Heart left ventricle (tissue), 16 donors: ENCODE measurements at regions not wholly inside any gene's neighbourhood (a gene's known extent, or its start where the extent isn't known, plus 50 kb on each side); places are given as distances from the start of the nearest gene placed in this dataset.

Source experiments
- ATAC-seq, 4 donors: fragments of 200-7000 bp; cut with Tn5 transposase; one replicate each; pipeline ENCODE4 v1.9.1; 2020 to 2022; ENCODE audit warnings: moderate library complexity in 4 of 4, mild to moderate bottlenecking in 3 of 4, moderate number of reproducible peaks in 1 of 4
- DNase-seq, 5 donors: peaks; one replicate each; pipeline ENCODE4 v3.0.0-alpha.2; 2020
- H3K27ac ChIP-seq, 12 donors: fragments of 200-600 bp; sonication (generic) in 4 of 12; one replicate each; pipeline versions ENCODE4 v1.5.0 to v1.8.0; 2016 to 2022; ENCODE audit warnings: mild to moderate bottlenecking in 2 of 12
- H3K27me3 ChIP-seq, 9 donors: fragments of 200-600 bp; sonication (generic) in 2 of 9; one replicate each; pipeline versions ENCODE4 v1.5.1 to v1.8.0; 2016 to 2022; ENCODE audit warnings: mild to moderate bottlenecking in 3 of 9
- H3K36me3 ChIP-seq, 9 donors: fragments of 200-600 bp; sonication (generic) in 2 of 9; one replicate each; pipeline versions ENCODE4 v1.5.0 to v1.8.0; 2018 to 2022; ENCODE audit warnings: mild to moderate bottlenecking in 2 of 9
- H3K4me1 ChIP-seq, 12 donors: fragments of 200-600 bp; sonication (generic) in 4 of 12; one replicate each; pipeline versions ENCODE4 v1.5.0 to v1.8.0; 2016 to 2022; ENCODE audit warnings: mild to moderate bottlenecking in 3 of 12
- H3K4me3 ChIP-seq, 12 donors: fragments of 200-600 bp; sonication (generic) in 4 of 12; one replicate each; pipeline versions ENCODE4 v1.5.0 to v1.8.0; 2017 to 2022; ENCODE audit warnings: mild to moderate bottlenecking in 9 of 12, moderate library complexity in 4 of 12
- H3K9me3 ChIP-seq, 12 donors: fragments of 200-600 bp; sonication (generic) in 4 of 12; one replicate each; pipeline versions ENCODE4 v1.5.0 to v1.8.0; 2016 to 2022; ENCODE audit warnings: mild to moderate bottlenecking in 1 of 12
- CTCF ChIP-seq, 12 donors: fragments of 200-600 bp; sonication (generic) in 4 of 12; IDR thresholded peaks; one replicate each; pipeline versions ENCODE4 v1.5.0 to v1.8.0; 2018 to 2022; ENCODE audit warnings: antibody characterized with exemption in 12 of 12, mild to moderate bottlenecking in 5 of 12
- POLR2A ChIP-seq, 2 donors: fragments of 450-650 bp; IDR thresholded peaks; one replicate each; pipeline ENCODE4 v1.6.1; 2017; ENCODE audit warnings: antibody characterized with exemption in 2 of 2, mild to moderate bottlenecking in 2 of 2, moderate library complexity in 2 of 2
- WGBS, 4 donors: extraction: QIAGEN DNeasy Blood & Tissue Kit in 2 of 4; methylation state at CpG; one replicate each; pipeline versions ENCODE4 v1.1.5 to v1.1.7; 2013 to 2018; 5-methylcytosine and 5-hydroxymethylcytosine counted together
- intact Hi-C, 10 donors: fragments of 100-400 bp; cut with DNase I; formaldehyde crosslinking; loops; one replicate each; pipeline versions ENCODE4 v1.11.1 to v1.14.2; 2022
- donor health status: ischemic (EF 13 %, LVEDD 7.1; RV severe dilation, severe dysfunction).
- donor health status: healthy with polysubstance abuse.
- donor health status: DM: no; HTN: yes; CAD: no.
- donor health status: DM: no; HTN: no; CAD: no.
- donor health status: ischemic (EF 25% LVEDD 6.9; RV normal size, moderate dysfunction).
- donor health status: ischemic (EF 25% LVEDD 5.7; RV mildly dilated, moderate dysfunction).
- donor health status: healthy.
- donor health status: DM: yes; HTN: yes; CAD: no.
- donor health status: ischemic (EF 35%, LVEDD 5.7; RV mildly dilated, moderate dysfunction).
- donor health status: nonischemic (EF 11% LVEDD 7.7; RV severe dilation, severe dysfunction).
- donor health status: DM: yes; HTN: yes; CAD: no.
- donor health status: PGD.
- donor health status: ischemic (EF 29% LVEDD 5.4; RV normal size, mild dysfunction).
- donor health status: nonischemic (EF 23%, LVEDD 6.1; RV moderate dilation, normal function).

DNA sequence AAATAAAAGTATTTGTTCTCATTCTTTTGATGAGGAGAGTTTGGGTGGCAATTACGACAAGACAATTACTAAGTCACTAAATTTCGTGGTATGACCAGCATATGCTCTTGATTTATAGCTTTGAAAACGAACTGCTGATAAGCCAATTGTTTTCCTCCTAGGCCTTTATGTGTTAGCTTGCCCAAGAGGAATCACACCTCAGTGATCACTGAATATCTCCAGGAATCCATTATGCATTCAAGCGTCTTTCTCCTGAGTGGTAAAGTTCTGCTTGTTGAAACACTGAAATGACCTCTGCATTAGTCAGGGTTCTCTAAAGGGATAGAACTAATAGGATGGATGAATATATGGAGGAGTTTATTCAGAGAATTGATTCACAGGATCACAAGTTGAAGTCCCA is 677.7 kb upstream of the MEF2C start:
- H3K9me3 ChIP-seq, result no peaks in the 10 kb centered on the region
- intact Hi-C loops, result no loop called here
- no peaks in the 10 kb centered on the region for H3K27me3 ChIP-seq
- no peaks in the 10 kb centered on the region for H3K36me3 ChIP-seq
- 77 to 81% (median 78%) methylated on average over 4 of the region's 4 CpGs for WGBS, 4 donors
- DNase-seq (no peak), ATAC-seq (no peak)
- H3K27ac ChIP-seq, result no peak overlapping the region
- no peak overlapping the region for H3K4me3 ChIP-seq
- no peaks in the 10 kb centered on the region for H3K4me1 ChIP-seq
- TF ChIP-seq POLR2A (IDR thresholded peaks at IDR 0.05) (no peak), CTCF (IDR thresholded peaks at IDR 0.05) (no peak)

DNA sequence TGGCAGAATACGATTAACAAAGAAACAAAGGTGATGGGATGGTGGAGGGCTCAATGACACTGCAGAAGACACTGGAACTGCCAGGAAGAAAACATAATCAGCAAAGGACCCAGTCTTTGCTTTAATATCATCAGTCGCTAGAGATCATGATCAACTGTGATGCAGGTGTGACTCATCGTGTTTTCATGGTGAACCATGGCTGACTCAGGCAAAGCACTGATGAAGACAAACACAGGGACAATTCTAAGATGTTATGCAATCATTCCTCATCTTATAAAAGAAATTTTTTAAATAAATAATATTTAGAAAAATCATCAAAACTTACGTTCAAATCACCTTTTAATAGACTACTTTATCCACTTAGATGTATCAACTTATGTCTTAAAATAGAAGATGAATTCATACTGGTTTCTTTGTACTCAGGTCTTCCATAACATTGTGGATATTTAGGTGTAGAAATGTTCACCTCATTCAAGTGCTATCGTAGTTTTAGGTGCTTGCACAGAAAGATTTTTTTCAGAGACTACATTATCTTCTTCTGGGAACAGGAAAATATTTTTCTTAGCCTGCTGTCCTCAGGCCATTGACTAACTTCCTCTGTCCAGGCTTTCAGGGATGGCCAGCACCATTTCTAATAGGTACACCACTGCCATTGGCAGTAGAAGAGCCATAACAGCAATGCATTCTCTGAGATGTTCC is 673.4 kb upstream of the MEF2C start:
- ATAC-seq, result no peak
- H3K27ac ChIP-seq, result no peak overlapping the region
- H3K27me3 ChIP-seq, result no peaks in the 10 kb centered on the region
- WGBS, 4 donors, result 85 to 89% (median 87%) methylated on average over 5 of the region's 5 CpGs
- intact Hi-C loops, result no loop called here
- no peak overlapping the region for H3K4me3 ChIP-seq
- no peak for DNase-seq
- no peaks in the 10 kb centered on the region for H3K36me3 ChIP-seq
- H3K4me1 ChIP-seq, result no peaks in the 10 kb centered on the region
- no peak for TF ChIP-seq CTCF (IDR thresholded peaks at IDR 0.05)
- no peak for TF ChIP-seq POLR2A (IDR thresholded peaks at IDR 0.05)
- H3K9me3 ChIP-seq, result peaks cover 0 to 3% (median 0%) of the 10 kb centered on the region in 12 donors

DNA sequence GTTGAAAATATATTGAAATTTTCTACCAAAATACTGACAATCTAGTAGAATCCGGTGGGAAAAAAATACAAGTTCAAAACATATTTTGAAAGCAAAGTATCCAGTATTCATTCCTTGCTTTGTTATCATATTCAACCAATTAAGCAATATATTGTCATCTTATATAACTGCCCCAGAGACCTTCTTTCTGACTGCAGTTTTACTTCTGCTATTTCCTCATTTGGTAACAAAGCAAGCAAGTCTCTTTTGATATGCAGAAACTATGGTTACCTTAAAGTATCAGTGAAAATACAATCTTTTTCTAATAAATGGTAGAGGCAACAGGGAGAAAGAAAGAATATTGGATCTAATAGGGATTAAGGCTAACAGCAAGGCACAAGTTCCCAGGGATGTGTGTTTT is 663.7 kb upstream of the MEF2C start:
- H3K27me3 ChIP-seq, result no peaks in the 10 kb centered on the region
- 86 to 92% (median 91%) methylated on average over 1 of the region's 1 CpG for WGBS, 4 donors
- H3K27ac ChIP-seq, result no peak overlapping the region
- TF ChIP-seq CTCF (IDR thresholded peaks at IDR 0.05), result no peak
- no peak for TF ChIP-seq POLR2A (IDR thresholded peaks at IDR 0.05)
- intact Hi-C loops, result no loop called here
- H3K4me3 ChIP-seq, result no peak overlapping the region
- no peaks in the 10 kb centered on the region for H3K9me3 ChIP-seq
- no peaks in the 10 kb centered on the region for H3K4me1 ChIP-seq
- DNase-seq (no peak), ATAC-seq (no peak)
- no peaks in the 10 kb centered on the region for H3K36me3 ChIP-seq

- Histone ChIP-seq H3K27me3 (no peaks in the 10 kb centered on the region), H3K4me1 (no peaks in the 10 kb centered on the region), H3K9me3 (no peaks in the 10 kb centered on the region), H3K27ac (no peak overlapping the region), H3K4me3 (no peak overlapping the region), H3K36me3 (no peaks in the 10 kb centered on the region)
- ATAC-seq (no peak), DNase-seq (no peak)
- 92 to 97% (median 95%) methylated on average over 5 of the region's 5 CpGs for WGBS, 4 donors
- TF ChIP-seq POLR2A (IDR thresholded peaks at IDR 0.05) (no peak), CTCF (IDR thresholded peaks at IDR 0.05) (no peak)
- intact Hi-C loops, result no loop called here
These were observed 662.6 kb upstream of the MEF2C start for GRCh38 chr5:89545626-89546025.
